ENCODE measurements at regions not wholly inside any gene's neighbourhood (a gene's known extent, or its start where the extent isn't known, plus 50 kb on each side); places are given as distances from the start of the nearest gene placed in this dataset.

GRCh38 chr7:63112764-63113712 is 885.6 kb upstream of the ZNF722 start:
- H4K20me1 ChIP-seq (ENCODE audit: insufficient read depth, low read length) = no peaks in the 10 kb centered on the region
- Mint-ChIP-seq H3K27me3 (ENCODE audit: low read depth in 3 of 3) (peaks cover 0 to 6% (median 0%) of the 10 kb centered on the region in 3 donors), H3K36me3 (no peaks in the 10 kb centered on the region), H3K27ac (no peak overlapping the region), H3K4me1 (no peaks in the 10 kb centered on the region), H3K9me3 (peaks cover 20 to 53% (median 46%) of the 10 kb centered on the region in 7 donors), H3K4me3 (no peak overlapping the region)
- intact Hi-C loops (cut with micrococcal nuclease) = no loop called here
- no peak for TF ChIP-seq CTCF (IDR thresholded peaks at IDR 0.05)
- H3K79me2 ChIP-seq (ENCODE audit: insufficient read depth, low read length) = no peaks in the 10 kb centered on the region
- no peak overlapping the region for H3K4me2 ChIP-seq (replicated peaks; ENCODE audit: extremely low read depth, low read length, poor library complexity, severe bottlenecking)
- H3K27me3 ChIP-seq (ENCODE audit: control insufficient read depth in 2 of 2, insufficient read depth in 2 of 2, low read length in 2 of 2) = no peaks in the 10 kb centered on the region
- no peak overlapping the region for H3K27ac ChIP-seq (ENCODE audit: low read depth in 1 of 2, low read length in 2 of 2)
- WGBS (ENCODE audit: insufficient coverage) = 90% methylated on average over 30 of the region's 36 CpGs
- no peaks in the 10 kb centered on the region for H3K4me1 ChIP-seq (ENCODE audit: control insufficient read depth in 1 of 2, insufficient read depth in 2 of 2, low read length in 2 of 2)
- H3K9me3 ChIP-seq (replicated peaks in 1 of 2; ENCODE audit: control insufficient read depth in 1 of 2, insufficient read depth in 1 of 2, low read length in 2 of 2) = peaks cover 54 to 56% of the 10 kb centered on the region in 2 donors
- DNase-seq = no peak
- H3K36me3 ChIP-seq (replicated peaks in 1 of 2; ENCODE audit: control insufficient read depth in 1 of 2, insufficient read depth in 2 of 2, low read length in 2 of 2) = no peaks in the 10 kb centered on the region
- H3K4me3 ChIP-seq (replicated peaks in 1 of 3; ENCODE audit: low read depth in 2 of 3, low read length in 3 of 3) = peak overlapping the region in 1 of 3 experiments; percentile 3
- H2AFZ ChIP-seq (ENCODE audit: insufficient read depth, low read depth, low read length, poor library complexity, severe bottlenecking) = no peak overlapping the region
- H3K9ac ChIP-seq (ENCODE audit: insufficient read depth, low read length, poor library complexity, severe bottlenecking) = no peak overlapping the region

GRCh38 chr7:63113713-63114285 is 884.9 kb upstream of the ZNF722 start:
- intact Hi-C loops (cut with micrococcal nuclease) = no loop called here
- H3K27ac ChIP-seq (ENCODE audit: low read depth in 1 of 2, low read length in 2 of 2) = no peak overlapping the region
- H2AFZ ChIP-seq (ENCODE audit: insufficient read depth, low read depth, low read length, poor library complexity, severe bottlenecking) = no peak overlapping the region
- peaks cover 22 to 57% (median 49%) of the 10 kb centered on the region in 7 donors for H3K9me3 Mint-ChIP-seq
- no peak overlapping the region for H3K4me3 Mint-ChIP-seq
- H3K27me3 Mint-ChIP-seq (ENCODE audit: low read depth in 3 of 3) = peaks cover 0 to 6% (median 0%) of the 10 kb centered on the region in 3 donors
- DNase-seq = no peak
- no peaks in the 10 kb centered on the region for H3K4me1 ChIP-seq (ENCODE audit: control insufficient read depth in 1 of 2, insufficient read depth in 2 of 2, low read length in 2 of 2)
- no peaks in the 10 kb centered on the region for H3K79me2 ChIP-seq (ENCODE audit: insufficient read depth, low read length)
- H3K9ac ChIP-seq (ENCODE audit: insufficient read depth, low read length, poor library complexity, severe bottlenecking) = no peak overlapping the region
- no peaks in the 10 kb centered on the region for H3K4me1 Mint-ChIP-seq
- no peaks in the 10 kb centered on the region for H3K36me3 ChIP-seq (replicated peaks in 1 of 2; ENCODE audit: control insufficient read depth in 1 of 2, insufficient read depth in 2 of 2, low read length in 2 of 2)
- H4K20me1 ChIP-seq (ENCODE audit: insufficient read depth, low read length) = no peaks in the 10 kb centered on the region
- TF ChIP-seq CTCF (IDR thresholded peaks at IDR 0.05) = no peak
- no peak overlapping the region for H3K4me3 ChIP-seq (replicated peaks in 1 of 3; ENCODE audit: low read depth in 2 of 3, low read length in 3 of 3)
- no peak overlapping the region for H3K27ac Mint-ChIP-seq
- H3K9me3 ChIP-seq (replicated peaks in 1 of 2; ENCODE audit: control insufficient read depth in 1 of 2, insufficient read depth in 1 of 2, low read length in 2 of 2) = peaks cover 58 to 59% of the 10 kb centered on the region in 2 donors
- WGBS (ENCODE audit: insufficient coverage) = 79% methylated on average over 33 of the region's 33 CpGs
- H3K36me3 Mint-ChIP-seq = no peaks in the 10 kb centered on the region
- no peak overlapping the region for H3K4me2 ChIP-seq (replicated peaks; ENCODE audit: extremely low read depth, low read length, poor library complexity, severe bottlenecking)
- no peaks in the 10 kb centered on the region for H3K27me3 ChIP-seq (ENCODE audit: control insufficient read depth in 2 of 2, insufficient read depth in 2 of 2, low read length in 2 of 2)
